Mucosa of gallbladder (tissue), 1 donor: ENCODE measurements at regions not wholly inside any gene's neighbourhood (a gene's known extent, or its start where the extent isn't known, plus 50 kb on each side); places are given as distances from the start of the nearest gene placed in this dataset.

Source experiments
- DNase-seq: peaks from one replicate; pipeline ENCODE4 v3.0.0-alpha.2; 2020; ENCODE audit warnings: low spot score
- donor health status: DM: no; HTN: no; CAD: no.

DNA sequence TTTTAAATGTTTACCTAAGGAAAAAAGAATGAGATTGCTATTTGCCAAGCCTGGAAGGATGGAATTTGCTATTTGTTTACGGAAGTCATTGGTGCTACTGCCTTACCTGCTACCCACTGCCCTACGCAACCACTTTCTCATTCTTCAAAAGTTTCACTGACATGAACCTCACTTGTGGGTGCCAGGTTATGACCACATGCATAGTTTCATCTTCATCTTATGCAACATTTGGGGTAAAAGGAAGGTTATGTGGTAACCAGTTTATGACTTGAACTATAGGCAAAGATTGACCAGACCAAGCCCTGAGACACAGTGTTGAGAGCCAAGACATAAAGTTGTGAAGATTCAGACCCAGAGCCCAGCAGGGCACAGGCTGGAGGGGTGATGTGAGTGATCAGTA lies 142.5 kb downstream of the LACC1 start:
- no peak for DNase-seq

DNA sequence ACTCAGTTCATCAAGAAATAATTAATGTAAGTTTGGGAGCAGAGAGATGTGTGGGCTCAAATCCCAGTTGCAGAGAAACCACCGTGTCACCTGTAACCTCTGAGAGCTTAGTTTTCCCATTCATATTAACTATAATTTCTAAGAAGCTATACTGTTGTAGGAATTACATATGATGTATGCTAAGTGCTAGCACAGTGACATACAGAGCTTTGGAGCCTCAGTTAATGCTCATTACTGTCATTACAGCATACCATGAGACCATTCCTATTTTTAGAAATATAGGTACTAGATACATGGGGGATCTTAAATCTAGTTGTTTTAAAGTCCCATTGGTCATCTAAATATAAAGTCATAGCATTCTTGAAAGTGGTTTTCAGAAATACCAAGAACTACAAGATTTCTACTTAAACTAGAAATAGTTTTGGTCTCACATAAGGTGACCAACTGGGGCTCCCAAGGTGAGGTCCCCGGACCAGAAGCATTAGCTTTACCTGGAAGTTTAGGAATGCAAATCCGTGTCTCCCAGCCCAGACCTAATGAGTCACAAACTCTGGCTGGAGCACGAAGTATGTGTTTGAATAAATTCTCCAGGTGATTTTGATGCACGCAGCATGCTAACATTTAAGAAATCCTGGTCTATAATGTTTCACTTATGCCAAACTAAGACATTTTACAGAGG lies 144.6 kb downstream of the LACC1 start:
- DNase-seq, result no peak

- DNase-seq, result no peak
Observed at GRCh38 chr13:44024846-44025195, 145.1 kb downstream of the LACC1 start.

DNA sequence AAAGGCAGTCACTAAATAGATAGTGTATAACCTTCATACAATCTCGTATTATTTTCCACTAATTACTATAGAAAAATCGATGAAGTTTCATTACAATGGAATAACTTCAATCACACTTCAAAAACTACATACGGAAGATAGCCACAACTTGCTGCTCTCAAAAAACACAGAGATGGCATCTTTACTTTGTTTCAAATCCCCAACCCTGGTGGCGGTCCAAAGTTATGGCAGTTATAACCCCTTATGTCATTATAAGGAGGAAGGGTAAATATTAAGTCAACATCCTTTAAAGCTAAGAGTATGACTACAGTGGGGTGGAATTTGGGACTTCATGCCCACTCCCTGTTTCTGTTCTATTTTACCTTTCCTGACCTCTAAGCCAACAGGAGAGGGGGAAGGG lies 146.5 kb downstream of the LACC1 start:
- no peak for DNase-seq

GRCh38 chr13:44028734-44029133 lies 149.0 kb downstream of the LACC1 start:
- no peak for DNase-seq

GRCh38 chr13:44030615-44031014 lies 150.9 kb downstream of the LACC1 start:
- no peak for DNase-seq

- no peak for DNase-seq
Observed at GRCh38 chr13:44031555-44031954, 151.9 kb downstream of the LACC1 start.

DNA sequence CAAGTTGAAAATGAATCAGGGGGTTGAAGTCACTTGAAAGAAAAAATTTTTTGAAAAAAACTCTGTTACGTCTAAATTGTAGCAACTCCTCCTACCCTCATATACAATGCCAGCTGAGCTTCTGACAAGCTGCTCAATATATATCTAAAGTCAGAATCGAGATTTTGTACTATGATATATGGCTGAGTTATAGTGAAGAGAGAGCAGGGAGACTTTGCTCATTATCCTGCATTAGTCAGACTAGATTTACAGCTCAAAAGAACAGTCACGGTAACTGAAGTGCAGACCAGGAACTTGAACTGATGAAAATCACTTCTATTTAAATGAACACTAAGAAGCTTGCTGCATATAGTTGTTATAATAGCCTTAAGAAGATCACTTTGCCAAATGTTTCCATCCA lies 153.1 kb downstream of the LACC1 start:
- DNase-seq, result no peak

GRCh38 chr13:44035400-44035799 lies 155.7 kb downstream of the LACC1 start:
- DNase-seq, result no peak

GRCh38 chr13:44040070-44040817 lies 160.5 kb downstream of the LACC1 start:
- no peak for DNase-seq

GRCh38 chr13:44040818-44041100 lies 161.1 kb downstream of the LACC1 start:
- no peak for DNase-seq

DNA sequence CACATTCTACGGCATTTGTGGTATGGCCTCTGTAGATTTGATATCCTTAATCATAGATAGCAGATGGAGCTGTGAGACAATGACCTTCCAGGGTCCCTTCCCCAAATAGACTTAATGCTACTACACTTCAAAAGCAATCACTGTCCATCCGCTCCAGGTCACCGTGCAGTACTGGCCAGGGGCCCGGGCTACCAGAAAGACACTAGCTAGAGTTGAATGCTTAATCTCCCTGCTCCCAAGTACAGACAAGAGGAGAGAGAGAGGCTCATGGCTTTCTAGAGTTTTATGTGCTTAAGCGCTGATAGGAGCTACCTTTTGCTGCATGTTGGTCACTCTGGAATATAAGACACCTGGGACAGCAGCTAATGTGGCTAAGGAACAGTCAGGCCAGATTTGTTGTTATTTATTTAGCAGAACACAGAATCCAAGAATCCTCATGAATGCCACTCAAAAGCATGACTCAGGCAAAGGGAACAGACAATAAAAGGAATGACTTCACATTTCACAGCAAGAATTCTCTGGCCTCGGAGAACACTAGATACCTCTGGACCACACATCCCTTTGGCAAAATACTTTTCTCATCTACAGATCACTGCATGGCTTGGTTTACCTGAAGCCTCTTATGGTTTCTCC lies 165.0 kb downstream of the LACC1 start:
- DNase-seq, result no peak

DNA sequence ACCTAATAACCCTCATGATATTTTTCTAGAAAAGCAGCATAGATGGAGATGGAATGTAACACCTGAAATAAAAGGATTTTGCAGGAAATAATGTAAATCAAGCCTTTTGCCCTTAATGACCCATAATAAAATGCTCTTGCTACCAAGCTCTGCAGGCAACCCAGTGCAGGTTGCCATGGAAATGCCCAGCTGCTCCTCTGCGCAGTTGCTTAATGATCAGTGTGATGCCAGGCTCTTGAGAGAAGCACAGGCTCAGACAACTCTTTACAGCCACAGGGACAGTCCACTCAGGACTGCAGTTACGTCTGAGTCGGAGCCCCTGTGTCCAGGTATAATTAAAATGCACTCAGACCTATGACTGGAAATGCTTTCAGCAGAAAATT lies 165.5 kb downstream of the LACC1 start:
- DNase-seq, result no peak

DNA sequence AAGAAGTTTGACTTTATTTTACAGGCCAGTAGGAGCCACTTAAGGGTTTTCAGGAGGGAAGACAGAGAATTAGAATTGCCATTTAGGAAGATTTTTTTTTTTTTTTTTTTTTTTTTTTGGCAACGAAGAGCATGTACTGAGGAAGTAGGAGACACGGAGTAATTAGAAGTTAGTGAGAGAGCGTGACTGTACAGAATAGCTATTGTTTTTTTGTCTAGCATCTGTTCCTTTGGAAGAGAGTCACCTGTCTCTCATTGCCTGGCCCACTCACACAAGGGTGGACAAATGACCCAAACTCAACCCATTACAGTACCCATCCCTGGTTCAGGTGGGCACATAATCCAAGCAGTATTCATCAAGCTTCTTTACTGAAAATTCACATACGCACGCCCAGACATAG lies 166.7 kb downstream of the LACC1 start:
- DNase-seq, result no peak

DNA sequence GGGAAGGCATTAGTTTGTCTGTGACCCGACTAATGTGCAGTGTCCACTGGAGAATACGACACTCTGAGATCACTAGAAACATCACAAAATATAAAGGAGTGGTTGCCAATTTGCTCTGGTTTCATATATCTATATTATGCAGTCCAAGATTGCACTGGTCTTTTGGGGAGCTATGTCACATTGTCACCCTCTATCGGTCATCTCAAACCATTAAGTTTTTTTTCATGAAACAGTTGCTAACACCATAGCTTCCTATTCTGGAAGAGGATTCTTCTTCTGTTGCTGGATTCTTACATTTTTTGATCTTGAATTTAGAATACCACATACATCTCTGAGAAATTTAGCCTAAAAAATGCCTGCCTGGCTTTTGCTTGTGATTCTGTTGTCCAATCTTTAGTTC lies 168.6 kb downstream of the LACC1 start:
- DNase-seq, result no peak

DNA sequence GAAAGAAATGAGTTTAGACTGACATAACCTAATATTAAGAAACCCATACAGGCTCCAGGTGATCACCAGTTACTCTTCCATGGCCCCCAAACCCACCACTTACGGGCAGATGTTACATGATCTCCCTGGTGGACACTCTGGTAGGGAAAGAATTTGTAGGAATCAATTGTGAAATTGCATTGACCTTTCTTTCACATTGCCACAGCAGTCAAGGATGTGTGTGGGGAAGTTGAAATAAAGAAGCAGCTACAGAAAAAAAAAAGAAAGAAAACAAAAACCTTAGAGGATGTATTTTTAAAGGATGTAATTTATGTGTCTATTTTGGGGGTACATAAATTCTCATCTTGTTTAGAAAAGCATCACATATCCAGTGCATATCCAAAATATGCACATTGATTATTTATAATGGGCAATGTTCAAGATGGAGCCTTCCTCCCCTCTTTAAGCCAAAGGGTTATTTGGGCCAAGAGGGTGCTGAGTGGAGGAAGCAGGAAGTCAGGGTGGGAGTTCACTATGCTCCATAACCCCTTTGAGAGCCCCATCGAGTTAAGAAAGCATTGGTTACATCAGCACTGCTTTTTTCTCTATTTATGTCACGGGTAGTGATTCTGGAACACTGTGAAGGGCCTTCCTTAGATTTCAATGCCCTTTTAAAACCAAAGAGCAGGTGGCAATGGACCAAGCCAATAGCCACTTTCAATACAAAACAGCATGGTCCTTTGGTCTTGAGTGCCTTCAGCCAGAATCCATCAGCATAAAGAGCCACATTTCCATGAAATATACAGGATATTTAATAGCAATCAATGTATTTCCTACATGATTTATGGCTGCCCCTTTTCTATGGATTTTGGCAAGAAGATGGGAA lies 169.6 kb downstream of the LACC1 start:
- no peak for DNase-seq

- no peak for DNase-seq
Observed at GRCh38 chr13:44050450-44051063, 170.9 kb downstream of the LACC1 start.

DNA sequence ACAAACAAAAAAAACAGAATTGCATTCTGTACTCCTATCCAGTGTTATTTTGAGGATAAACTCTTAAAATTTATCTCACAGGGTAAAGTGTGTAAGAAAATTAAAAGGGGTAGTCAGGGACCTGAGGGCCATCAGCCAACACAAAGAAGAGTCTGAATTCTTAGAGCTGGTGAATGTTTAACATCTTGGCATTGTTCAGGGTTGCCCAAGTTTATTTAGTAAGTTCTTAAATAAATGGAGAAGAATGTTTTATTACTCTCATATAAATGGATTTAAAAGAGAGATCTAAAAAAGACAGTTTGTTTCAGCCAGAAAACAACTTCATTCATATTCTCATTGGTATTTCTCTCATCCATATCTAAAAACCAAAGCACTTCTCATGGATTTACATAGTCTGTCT lies 171.7 kb downstream of the LACC1 start:
- DNase-seq, result no peak

DNA sequence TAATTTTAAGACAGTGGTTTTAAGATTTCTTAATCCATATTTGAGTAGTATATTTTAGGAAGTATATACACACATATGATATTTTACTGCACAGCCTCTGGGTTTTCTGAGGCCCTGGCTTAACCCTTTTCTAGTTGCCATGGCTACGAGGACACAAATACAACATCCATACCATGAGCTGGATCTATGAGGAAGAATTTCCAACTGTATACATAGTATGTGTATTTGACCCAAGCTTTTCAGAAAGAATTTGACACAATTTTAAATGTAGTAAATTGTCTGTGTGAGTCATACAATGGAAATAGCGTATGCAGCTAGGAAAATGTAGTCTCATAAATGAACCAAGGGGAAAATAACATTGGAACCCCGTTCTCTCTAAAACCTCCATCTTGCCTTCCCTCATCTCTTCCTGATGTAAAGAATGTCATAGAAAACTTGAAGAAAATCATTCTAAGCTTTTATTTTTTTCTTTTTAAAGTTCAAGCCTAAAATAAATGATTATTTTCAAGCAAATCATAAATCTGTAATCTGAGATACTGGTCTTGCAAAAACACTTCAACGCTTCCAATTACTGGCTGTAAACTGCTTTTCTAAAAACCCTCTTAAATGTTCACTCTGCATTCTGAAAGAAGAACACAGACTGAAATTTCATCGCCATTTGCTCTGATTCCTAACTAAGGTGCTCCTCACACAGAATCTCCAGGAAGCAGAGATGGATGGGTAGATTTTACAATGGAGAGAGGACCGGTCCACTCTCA lies 172.4 kb downstream of the LACC1 start:
- DNase-seq, result no peak

- DNase-seq, result peak; percentile 23
Observed at GRCh38 chr13:44052780-44053184, 173.1 kb downstream of the LACC1 start.

- no peak for DNase-seq
Observed at GRCh38 chr13:44053208-44053607, 173.5 kb downstream of the LACC1 start.
